Keratinocyte (primary cell): ENCODE measurements at regions not wholly inside any gene's neighbourhood (a gene's known extent, or its start where the extent isn't known, plus 50 kb on each side); places are given as distances from the start of the nearest gene placed in this dataset.

Source experiments
- DNase-seq: peaks from one replicate; pipeline ENCODE4 v3.0.0-alpha.2; 2011; ENCODE audit warnings: low read depth, missing footprints, low spot score
- FAIRE-seq: peaks from 2 replicates; lab custom pipeline; 2011; peaks lifted over from hg19 to GRCh38; lab: Jason Lieb, UNC
- H2AFZ ChIP-seq: 2 replicates; pipeline ENCODE4 v1.6.0; 2012; ENCODE audit warnings: low read length, control low read depth, inconsistent platforms; ENCODE audit not compliant: control insufficient read depth
- H3K27ac ChIP-seq: 2 replicates; pipeline ENCODE4 v1.5.1; 2011; ENCODE audit warnings: low read length; ENCODE audit not compliant: control insufficient read depth, insufficient read depth
- H3K27me3 ChIP-seq: 3 replicates; pipeline ENCODE4 v1.6.0; 2011; ENCODE audit warnings: low read length; ENCODE audit not compliant: control insufficient read depth, insufficient read depth; ENCODE audit errors: extremely low read depth
- H3K36me3 ChIP-seq, 2 experiments: 2 replicates in 1 of 2; 3 replicates in 1 of 2; pipeline ENCODE4 v1.5.1; 2011; ENCODE audit warnings: low read length in 2 of 2, mild to moderate bottlenecking in 1 of 2; ENCODE audit not compliant: control insufficient read depth in 2 of 2, insufficient read depth in 2 of 2; ENCODE audit errors: extremely low read depth in 1 of 2
- H3K4me1 ChIP-seq: 3 replicates; pipeline ENCODE4 v1.5.1; 2011; ENCODE audit warnings: low read length; ENCODE audit not compliant: control insufficient read depth, insufficient read depth; ENCODE audit errors: extremely low read depth
- H3K4me2 ChIP-seq: 3 replicates; pipeline ENCODE4 v1.6.0; 2011; ENCODE audit warnings: low read depth, low read length; ENCODE audit not compliant: control insufficient read depth, insufficient read depth; ENCODE audit errors: extremely low read depth
- H3K4me3 ChIP-seq, 3 experiments: fragments of 200-600 bp in 1 of 3; sonication (generic) in 1 of 3; 2 replicates in 2 of 3; 3 replicates in 1 of 3; pipeline ENCODE4 v1.5.1; 2011 to 2016; ENCODE audit warnings: low read length in 3 of 3, mild to moderate bottlenecking in 3 of 3, control low read depth in 2 of 3, inconsistent platforms in 1 of 3, low read depth in 1 of 3, mixed read lengths in 1 of 3, mixed run types in 1 of 3, moderate library complexity in 1 of 3; ENCODE audit not compliant: control insufficient read depth in 2 of 3, insufficient read depth in 2 of 3; ENCODE audit errors: extremely low read depth in 1 of 3
- H3K79me2 ChIP-seq: 2 replicates; pipeline ENCODE4 v1.6.0; 2012; ENCODE audit warnings: low read length; ENCODE audit not compliant: control insufficient read depth, insufficient read depth
- H3K9ac ChIP-seq: 3 replicates; pipeline ENCODE4 v1.6.0; 2011; ENCODE audit warnings: low read length; ENCODE audit not compliant: control insufficient read depth, insufficient read depth; ENCODE audit errors: extremely low read depth
- H3K9me1 ChIP-seq: 3 replicates; pipeline ENCODE4 v1.6.0; 2011; ENCODE audit warnings: low read length; ENCODE audit not compliant: control insufficient read depth, insufficient read depth; ENCODE audit errors: extremely low read depth
- H3K9me3 ChIP-seq: 2 replicates; pipeline ENCODE4 v1.5.1; 2012; ENCODE audit warnings: low read depth, low read length; ENCODE audit not compliant: control insufficient read depth
- H4K20me1 ChIP-seq: 3 replicates; pipeline ENCODE4 v1.6.0; 2011; ENCODE audit warnings: low read length; ENCODE audit not compliant: control insufficient read depth, insufficient read depth; ENCODE audit errors: extremely low read depth
- CTCF ChIP-seq, 3 experiments: IDR thresholded peaks in 1 of 3; conservative IDR thresholded peaks in 1 of 3; optimal IDR thresholded peaks in 1 of 3; 2 replicates in 2 of 3; 3 replicates in 1 of 3; pipeline versions ENCODE3 to v1.5.1; 2011; ENCODE audit warnings: low read length in 3 of 3, mild to moderate bottlenecking in 3 of 3, moderate library complexity in 2 of 3, control low read depth in 1 of 3, inconsistent platforms in 1 of 3; ENCODE audit not compliant: insufficient read depth in 2 of 3; ENCODE audit errors: extremely low read depth in 1 of 3
- EZH2 ChIP-seq: IDR thresholded peaks from one replicate; pipeline ENCODE4 v1.6.1; 2012; ENCODE audit warnings: inconsistent platforms, mild to moderate bottlenecking, low read length, moderate library complexity
- dilution Hi-C: fragments of 300-500 bp; cut with MboI; formaldehyde crosslinking; loops from one replicate; pipeline ENCODE4 v1.7.0; 2020; ENCODE audit warnings: low sequenced_read_pairs; ENCODE audit not compliant: extremely low pct_ligation_motif_present

- Histone ChIP-seq H3K27ac (no peak overlapping the region), H3K79me2 (no peaks in the 10 kb centered on the region), H3K9ac (no peak overlapping the region), H3K9me3 (peaks cover 5% of the 10 kb centered on the region), H3K4me3 (no peak overlapping the region), H4K20me1 (no peaks in the 10 kb centered on the region), H3K9me1 (no peaks in the 10 kb centered on the region), H3K4me1 (no peaks in the 10 kb centered on the region), H3K27me3 (no peaks in the 10 kb centered on the region), H2AFZ (no peak overlapping the region), H3K4me2 (no peak overlapping the region), H3K36me3 (no peaks in the 10 kb centered on the region)
- DNase-seq, result no peak
- no peak for FAIRE-seq
- TF ChIP-seq CTCF (optimal IDR thresholded peaks at IDR 0.05 in 1 of 3, IDR thresholded peaks at IDR 0.05 in 1 of 3, conservative IDR thresholded peaks at IDR 0.05 in 1 of 3; ENCODE audit: extremely low read depth in 1 of 3, insufficient read depth in 2 of 3, low read length in 3 of 3) (no peak), EZH2 (no peak)
- dilution Hi-C loops, result no loop called here
Observed at GRCh38 chr9:135004772-135005171, 82.7 kb upstream of the OLFM1 start.

GRCh38 chr9:135006911-135007570, 80.4 kb upstream of the OLFM1 start:
- no peaks in the 10 kb centered on the region for H3K79me2 ChIP-seq
- TF ChIP-seq CTCF (optimal IDR thresholded peaks at IDR 0.05 in 1 of 3, IDR thresholded peaks at IDR 0.05 in 1 of 3, conservative IDR thresholded peaks at IDR 0.05 in 1 of 3; ENCODE audit: extremely low read depth in 1 of 3, insufficient read depth in 2 of 3, low read length in 3 of 3), result no peak
- TF ChIP-seq EZH2, result no peak
- dilution Hi-C loops, result no loop called here
- FAIRE-seq, result no peak
- H3K36me3 ChIP-seq, result no peaks in the 10 kb centered on the region
- no peak overlapping the region for H3K4me2 ChIP-seq
- H3K27ac ChIP-seq, result no peak overlapping the region
- H3K4me3 ChIP-seq, result no peak overlapping the region
- H3K27me3 ChIP-seq, result no peaks in the 10 kb centered on the region
- no peaks in the 10 kb centered on the region for H3K4me1 ChIP-seq
- no peaks in the 10 kb centered on the region for H3K9me3 ChIP-seq
- H3K9ac ChIP-seq, result no peak overlapping the region
- H4K20me1 ChIP-seq, result no peaks in the 10 kb centered on the region
- no peaks in the 10 kb centered on the region for H3K9me1 ChIP-seq
- no peak overlapping the region for H2AFZ ChIP-seq
- no peak for DNase-seq
